ENCODE measurements at regions not wholly inside any gene's neighbourhood (a gene's known extent, or its start where the extent isn't known, plus 50 kb on each side); places are given as distances from the start of the nearest gene placed in this dataset.

GRCh38 chr6:19440531-19440930 lies 396.6 kb upstream of the ID4 start:
- POLR2A ChIA-PET = no interaction called here

More at GRCh38 chr6:19440531-19440930, 396.6 kb upstream of the ID4 start:
- Histone ChIP-seq H3K79me2 (ENCODE audit: control insufficient read depth, insufficient read depth, low read length) (no peaks in the 10 kb centered on the region), H2AFZ (ENCODE audit: low read depth, low read length) (no peak overlapping the region), H3K4me1 (replicated peaks in 1 of 2; ENCODE audit: control insufficient read depth in 2 of 2, insufficient read depth in 2 of 2, low read length in 2 of 2) (no peaks in the 10 kb centered on the region), H3K4me2 (ENCODE audit: insufficient read depth, low read length) (no peak overlapping the region), H3K4me3 (no peak overlapping the region), H4K20me1 (replicated peaks; ENCODE audit: control insufficient read depth, insufficient read depth, low read length) (no peaks in the 10 kb centered on the region), H3K9me3 (replicated peaks; ENCODE audit: control insufficient read depth, insufficient read depth, low read depth, low read length) (no peaks in the 10 kb centered on the region), H3K9ac (ENCODE audit: insufficient read depth in 1 of 2, low read depth in 2 of 2, low read length in 2 of 2) (no peak overlapping the region), H3K27ac (ENCODE audit: extremely low read depth, low read depth, low read length) (no peak overlapping the region), H3K36me3 (ENCODE audit: control insufficient read depth, insufficient read depth, low read length) (no peaks in the 10 kb centered on the region), H3K9me1 (ENCODE audit: control insufficient read depth, insufficient read depth, low read length) (no peaks in the 10 kb centered on the region), H3K27me3 (ENCODE audit: control insufficient read depth in 2 of 2, insufficient read depth in 2 of 2, low read length in 2 of 2) (no peaks in the 10 kb centered on the region)
- ATAC-seq (no peak), DNase-seq (ENCODE audit: extremely low read depth in 1 of 4, low spot score in 3 of 4) (no peak), FAIRE-seq (no peak)
- intact Hi-C loops (cut with micrococcal nuclease) = no loop called here
- 0% methylated on average over 3 of the region's 3 CpGs for WGBS (ENCODE audit: insufficient coverage, low coverage, missing lambda C conversion rate)
- in situ Hi-C loops (cut with MboI) = no loop called here
- no peak for TF ChIP-seq ZMIZ1 (IDR thresholded peaks at IDR 0.05; ENCODE audit: low read depth in 2 of 2, low read length in 2 of 2)
- TF ChIP-seq TCF7 (IDR thresholded peaks at IDR 0.05; ENCODE audit: borderline replicate concordance) = no peak
- no peak for TF ChIP-seq MBD1 (CRISPR knock-in tag; IDR thresholded peaks at IDR 0.05)
- no peak for TF ChIP-seq ZBTB17 (CRISPR knock-in tag; IDR thresholded peaks at IDR 0.05)
- no peak for TF ChIP-seq ZNF239 (CRISPR knock-in tag; IDR thresholded peaks at IDR 0.05)
- no peak for TF ChIP-seq NCOA1 (IDR thresholded peaks at IDR 0.05; ENCODE audit: low read depth)
- TF ChIP-seq GTF2A2 (tag; IDR thresholded peaks at IDR 0.05) = no peak
- no peak for TF ChIP-seq NR2C1 (IDR thresholded peaks at IDR 0.05)
- TF ChIP-seq NR2C1 (tag; IDR thresholded peaks at IDR 0.05) = no peak
- TF ChIP-seq RBFOX2 (IDR thresholded peaks at IDR 0.05; ENCODE audit: low read depth, low read length) = no peak
- TF ChIP-seq PRMT5 (CRISPR knock-in tag; IDR thresholded peaks at IDR 0.05) = no peak
- no peak for TF ChIP-seq THRA (IDR thresholded peaks at IDR 0.05)
- no peak for TF ChIP-seq KAT8 (IDR thresholded peaks at IDR 0.05; ENCODE audit: low read depth)
- TF ChIP-seq ZKSCAN3 (CRISPR knock-in tag; IDR thresholded peaks at IDR 0.05) = no peak
- TF ChIP-seq MTA3 (IDR thresholded peaks at IDR 0.05; ENCODE audit: borderline replicate concordance) = no peak
- TF ChIP-seq XRCC3 (IDR thresholded peaks at IDR 0.05) = no peak
- TF ChIP-seq PHB (CRISPR knock-in tag; IDR thresholded peaks at IDR 0.05) = no peak
- no peak for TF ChIP-seq ZNF77 (CRISPR knock-in tag; IDR thresholded peaks at IDR 0.05)
- TF ChIP-seq HNRNPH1 (optimal IDR thresholded peaks at IDR 0.05; ENCODE audit: low read depth, low read length) = no peak
- no peak for TF ChIP-seq ETV5 (CRISPR knock-in tag; IDR thresholded peaks at IDR 0.05; ENCODE audit: low read depth)
- no TSS peak for BruUV-seq (replicated peaks)
- CTCF ChIA-PET (ENCODE audit: low intra/inter-chr PET ratio) = no interaction called here
